GM18505 (cell line): ENCODE measurements at regions not wholly inside any gene's neighbourhood (a gene's known extent, or its start where the extent isn't known, plus 50 kb on each side); places are given as distances from the start of the nearest gene placed in this dataset.
"Not testable (repeated sequence)": the region's sequence is repeated elsewhere in the genome, so short reads cannot be mapped to it uniquely, and the experiment has no call there.

Experiments used
- ATAC-seq: cut with Tn5 transposase; IDR thresholded peaks from one replicate; pipeline ENCODE4 v1.9.1; 2021; ENCODE audit not compliant: unreplicated experiment

- ATAC-seq = peak; percentile 37
Measured at GRCh38 chr2:87470381-87471380, 277.2 kb upstream of the PLGLB2 start.

- not testable (repeated sequence) for ATAC-seq
Measured at GRCh38 chr2:87471478-87471877, 276.4 kb upstream of the PLGLB2 start.

DNA sequence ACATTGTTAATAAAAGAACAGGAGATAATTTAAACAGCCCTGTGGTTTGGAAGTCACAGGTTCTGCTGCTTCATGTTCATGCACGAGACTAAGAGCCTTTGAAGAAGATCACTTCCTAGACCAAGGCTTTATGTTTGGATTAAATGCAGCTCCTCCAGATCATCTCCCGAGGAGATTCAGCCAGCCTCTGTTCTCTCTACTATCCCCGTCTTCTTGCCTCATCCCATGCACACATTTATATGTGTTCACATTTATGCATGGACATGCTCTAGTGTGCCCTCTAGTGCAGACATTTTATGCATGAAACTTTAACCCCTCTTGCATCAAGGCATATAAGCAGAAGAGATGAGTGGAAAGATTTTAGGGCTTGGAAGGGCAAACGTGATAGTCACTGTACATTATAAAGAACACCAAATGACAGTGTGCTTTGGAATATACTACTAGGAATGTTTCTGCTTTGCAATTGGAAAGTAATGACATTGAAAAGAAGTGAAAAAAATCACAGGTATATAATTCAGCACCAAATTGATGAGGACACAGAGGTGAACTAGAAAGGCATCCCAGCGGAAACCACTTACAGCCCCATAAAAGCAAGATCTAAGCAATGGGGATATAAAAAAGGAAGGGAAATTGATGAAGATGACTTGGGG is 271.5 kb upstream of the PLGLB2 start:
- ATAC-seq = not testable (repeated sequence)

DNA sequence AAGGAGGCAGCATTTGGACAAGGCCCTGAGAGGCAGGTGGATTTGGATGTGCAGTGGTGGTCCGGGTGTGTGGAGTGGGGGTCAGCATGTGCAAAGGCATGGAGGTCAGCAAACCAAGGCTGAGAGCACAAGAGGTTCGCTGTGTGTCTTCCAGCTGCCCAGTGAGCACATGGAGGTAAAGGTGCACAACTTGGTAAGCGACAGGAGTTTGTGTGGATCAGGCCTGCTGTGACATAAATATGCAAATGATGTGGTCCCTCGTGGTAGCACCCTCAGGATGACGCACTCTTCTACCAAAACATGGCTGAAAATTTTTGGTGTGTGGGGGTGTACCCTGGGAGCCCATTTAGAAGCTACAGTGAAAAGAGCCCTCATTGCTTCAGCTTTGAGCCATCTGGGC is 271.0 kb upstream of the PLGLB2 start:
- ATAC-seq = not testable (repeated sequence)

DNA sequence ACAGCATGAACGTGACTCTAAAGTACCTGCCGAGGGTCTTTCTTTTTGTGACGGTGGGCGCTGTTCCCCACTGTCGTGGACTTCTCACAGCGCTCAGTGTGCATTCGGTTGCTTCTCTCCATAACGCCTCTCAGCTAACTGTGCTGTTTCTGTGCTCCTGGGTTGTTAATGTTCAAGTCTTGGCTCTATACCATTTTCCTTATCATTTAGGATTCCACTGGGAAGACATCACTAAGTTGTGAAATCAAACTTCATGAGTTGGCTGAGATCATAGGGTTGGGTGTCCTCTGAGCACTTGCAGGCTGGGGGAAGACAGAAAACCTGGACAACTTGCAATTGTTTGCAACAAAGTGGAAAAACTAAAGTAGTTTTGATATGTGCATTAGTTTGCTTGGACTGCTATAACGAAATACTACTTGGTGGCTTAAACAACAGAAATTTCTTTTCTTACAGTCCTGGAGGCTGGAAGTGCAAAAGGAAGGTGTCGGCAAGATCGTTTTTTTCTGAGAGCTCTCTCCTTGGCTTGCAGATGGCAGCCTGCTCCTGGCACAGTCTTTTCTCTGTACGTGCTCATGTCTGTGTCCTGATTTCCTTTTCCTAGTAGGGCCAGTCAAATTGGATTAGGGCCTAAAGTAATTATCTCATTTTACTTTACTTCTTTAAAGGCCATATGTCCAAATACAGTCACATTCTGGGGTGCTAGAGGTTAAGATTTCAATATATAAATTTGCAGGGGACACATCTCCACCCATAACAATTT is 270.0 kb upstream of the PLGLB2 start:
- not testable (repeated sequence) for ATAC-seq

DNA sequence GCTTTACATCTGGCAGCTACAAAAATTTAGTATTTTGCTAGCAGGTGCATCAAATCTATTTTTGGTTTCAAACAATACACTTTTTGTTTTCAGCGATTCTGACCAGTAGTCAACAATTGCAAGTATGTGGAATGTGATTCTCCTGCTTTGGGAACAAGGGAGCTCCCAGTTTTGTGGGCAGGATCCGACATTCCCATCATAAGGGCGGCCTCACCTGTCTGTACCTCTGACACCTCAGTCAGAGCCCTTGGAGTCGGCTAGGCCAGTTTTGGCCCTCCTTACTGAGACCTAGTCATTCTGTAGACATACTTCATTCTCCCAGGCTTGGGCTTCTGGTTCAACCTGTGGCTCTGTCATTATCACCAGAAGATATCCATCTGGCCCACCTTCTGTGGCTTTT is 269.0 kb upstream of the PLGLB2 start:
- not testable (repeated sequence) for ATAC-seq

DNA sequence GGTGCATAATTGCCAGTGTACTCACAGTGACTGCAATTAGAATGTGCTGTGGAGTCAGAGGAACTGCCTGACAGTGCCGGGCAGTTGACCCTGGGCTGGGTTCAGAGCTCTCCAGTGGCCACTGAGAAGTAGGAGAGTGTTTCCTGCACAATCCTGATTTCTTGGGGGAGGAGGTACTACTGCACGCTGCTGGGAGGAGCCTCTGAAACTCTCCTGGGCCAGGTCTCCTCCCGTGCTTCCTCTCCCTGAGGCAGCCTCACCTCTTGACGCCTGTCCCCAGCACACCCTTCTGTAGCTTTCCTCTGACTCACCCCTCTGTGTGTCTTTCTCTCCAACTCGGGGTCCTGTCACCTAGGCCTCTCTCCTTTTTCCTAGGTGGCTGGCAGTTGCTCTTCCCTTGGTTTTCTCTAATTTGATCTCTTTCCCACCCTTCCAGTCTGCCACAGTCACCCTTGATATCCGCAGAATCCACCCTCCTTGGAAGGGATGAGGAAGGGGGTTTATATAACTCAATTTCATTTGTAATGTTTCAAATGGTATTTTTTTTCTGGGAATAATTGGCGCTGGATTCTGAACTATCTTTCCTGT is 264.7 kb upstream of the PLGLB2 start:
- not testable (repeated sequence) for ATAC-seq

DNA sequence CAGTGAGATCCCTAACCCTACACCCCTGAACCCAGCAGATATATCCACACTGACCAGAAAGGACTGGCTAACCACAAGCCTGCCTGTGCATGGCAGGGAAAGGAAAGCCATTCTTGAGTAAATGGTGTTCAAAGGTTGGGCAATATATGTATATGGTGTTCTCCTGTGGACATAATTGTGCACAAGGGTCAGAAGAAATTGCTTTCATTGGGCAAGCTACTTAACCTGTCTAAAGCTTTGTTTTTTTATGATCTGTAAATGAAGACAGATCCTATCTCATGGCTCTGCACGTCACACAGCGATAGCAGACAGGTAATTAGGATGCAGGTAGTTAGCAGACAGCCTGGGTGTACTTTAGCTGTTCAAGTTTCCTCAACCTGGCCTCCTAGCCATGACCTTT is 263.5 kb upstream of the PLGLB2 start:
- not testable (repeated sequence) for ATAC-seq

- not testable (repeated sequence) for ATAC-seq
Measured at GRCh38 chr2:87485455-87485854, 262.4 kb upstream of the PLGLB2 start.

DNA sequence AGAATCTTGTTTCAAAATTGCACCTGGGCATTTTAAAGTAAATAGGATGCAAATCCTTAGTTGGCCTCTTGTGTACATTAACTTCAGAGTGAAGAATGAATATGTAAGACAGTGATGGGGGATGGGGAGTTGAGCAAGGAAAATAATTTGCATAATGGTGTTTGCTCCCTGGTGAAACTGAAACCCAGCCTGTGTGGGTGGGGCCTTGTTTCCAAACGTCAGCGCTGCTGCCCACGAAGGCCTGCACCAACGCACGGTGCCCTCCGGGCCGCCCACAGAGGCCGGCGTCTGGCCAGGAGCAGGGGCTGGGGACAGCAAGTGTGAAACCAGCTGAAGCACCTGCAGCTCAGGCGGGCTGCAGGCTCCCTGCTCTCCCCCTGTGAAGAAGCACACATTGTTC is 262.0 kb upstream of the PLGLB2 start:
- peak; percentile 91 for ATAC-seq

DNA sequence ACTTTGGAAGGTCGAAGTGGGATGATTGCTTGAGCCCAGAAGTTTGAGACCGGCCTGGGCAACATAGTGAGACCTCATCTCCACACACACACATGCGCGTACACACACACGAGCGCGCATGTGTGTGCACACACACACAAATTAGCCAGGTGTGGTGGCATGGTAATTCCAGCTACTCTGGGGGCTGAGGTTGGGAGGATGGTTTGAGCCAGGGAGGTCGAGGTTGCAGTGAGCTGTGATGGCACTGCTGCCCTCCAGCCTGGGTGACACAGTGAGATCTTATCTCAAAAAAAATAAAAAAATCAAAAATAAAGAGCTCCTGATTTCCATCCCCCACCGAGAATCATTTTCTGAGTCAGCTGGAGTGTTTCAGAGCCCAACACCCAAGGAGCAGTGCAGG is 261.5 kb upstream of the PLGLB2 start:
- not testable (repeated sequence) for ATAC-seq

- ATAC-seq = not testable (repeated sequence)
Measured at GRCh38 chr2:87488021-87488420, 259.9 kb upstream of the PLGLB2 start.

DNA sequence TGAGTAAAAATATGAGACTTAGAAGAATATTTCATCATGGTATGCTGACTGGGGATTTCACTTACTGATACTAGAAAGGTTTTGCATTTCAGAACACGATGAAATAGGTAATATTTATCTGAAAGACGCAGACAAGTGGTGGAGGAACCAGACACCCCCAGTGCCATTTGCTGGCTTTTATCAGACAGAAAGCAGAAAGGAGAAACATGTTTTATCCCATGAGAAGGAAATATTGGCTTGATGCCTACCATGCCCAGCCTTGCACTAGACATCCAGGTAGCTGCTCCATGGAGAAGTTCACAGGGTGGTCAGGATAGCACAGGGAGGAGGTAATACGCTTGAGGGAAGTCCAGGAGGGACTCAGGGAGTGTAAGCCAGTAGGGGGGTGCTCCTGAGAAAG is 258.9 kb upstream of the PLGLB2 start:
- not testable (repeated sequence) for ATAC-seq

- ATAC-seq = not testable (repeated sequence)
Measured at GRCh38 chr2:87494846-87495245, 253.0 kb upstream of the PLGLB2 start.

GRCh38 chr2:87495455-87495854 is 252.4 kb upstream of the PLGLB2 start:
- not testable (repeated sequence) for ATAC-seq

- ATAC-seq = peak; percentile 89
Measured at GRCh38 chr2:87496036-87497006, 251.6 kb upstream of the PLGLB2 start.

- not testable (repeated sequence) for ATAC-seq
Measured at GRCh38 chr2:87497135-87497534, 250.8 kb upstream of the PLGLB2 start.

DNA sequence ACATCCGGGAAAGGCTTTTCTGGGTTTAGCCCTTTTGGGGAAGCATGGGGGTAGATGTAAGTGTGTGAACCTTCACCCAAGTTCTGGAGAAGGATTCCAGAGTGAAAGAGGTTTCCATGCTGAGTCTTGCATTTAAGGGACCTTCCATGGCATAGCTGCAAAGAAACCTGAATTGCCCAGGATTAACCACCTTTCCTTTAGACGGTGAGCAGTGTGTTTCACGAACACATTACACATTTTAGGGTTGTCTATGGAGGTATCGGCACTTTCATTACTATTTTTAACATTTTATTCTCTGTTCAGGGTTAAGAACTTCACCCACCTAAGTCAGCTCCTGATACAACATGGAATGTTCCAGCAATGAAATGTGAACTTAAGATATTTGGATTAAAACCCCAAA is 250.2 kb upstream of the PLGLB2 start:
- ATAC-seq = not testable (repeated sequence)

- not testable (repeated sequence) for ATAC-seq
Measured at GRCh38 chr2:87498169-87498853, 249.6 kb upstream of the PLGLB2 start.
